Gastrocnemius medialis (tissue), 4 donors: ENCODE measurements at regions not wholly inside any gene's neighbourhood (a gene's known extent, or its start where the extent isn't known, plus 50 kb on each side); places are given as distances from the start of the nearest gene placed in this dataset.

Experiments used
- ATAC-seq, 2 donors: fragments of 150-250 bp; one replicate each; pipeline ENCODE4 v1.9.1; 2016
- DNase-seq, 2 donors: peaks; one replicate each; pipeline ENCODE4 v3.0.0-alpha.2; 2019
- H3K27ac ChIP-seq, 4 donors: fragments of 200-600 bp; sonication (generic); 1 replicate in 1 of 4; 2 replicates in 3 of 4; pipeline ENCODE4 v1.5.1; 2016 to 2018; ENCODE audit warnings: mild to moderate bottlenecking in 2 of 4, moderate library complexity in 1 of 4
- H3K27me3 ChIP-seq, 3 donors: fragments of 200-600 bp; sonication (generic) in 2 of 3; 1 replicate in 1 of 3; 2 replicates in 2 of 3; pipeline versions ENCODE4 v1.5.1 to v1.6.0; 2016 to 2019; ENCODE audit warnings: mild to moderate bottlenecking in 1 of 3, moderate library complexity in 1 of 3
- H3K36me3 ChIP-seq, 2 donors: fragments of 200-600 bp; sonication (generic) in 1 of 2; one replicate each; pipeline ENCODE4 v1.5.1; 2017 to 2018
- H3K4me1 ChIP-seq, 2 donors: fragments of 200-600 bp; sonication (generic) in 1 of 2; one replicate each; pipeline ENCODE4 v1.5.1; 2016 to 2017; ENCODE audit warnings: mild to moderate bottlenecking in 2 of 2
- H3K4me3 ChIP-seq, 4 donors: fragments of 200-600 bp; sonication (generic) in 3 of 4; 1 replicate in 1 of 4; 2 replicates in 3 of 4; pipeline ENCODE4 v1.5.1; 2016 to 2019; ENCODE audit warnings: mild to moderate bottlenecking in 2 of 4
- H3K9me3 ChIP-seq, 3 donors: fragments of 200-600 bp; sonication (generic) in 2 of 3; 1 replicate in 1 of 3; 2 replicates in 2 of 3; pipeline ENCODE4 v1.5.1; 2016 to 2019
- CTCF ChIP-seq, 5 experiments: fragments of 450-650 bp in 3 of 5; fragments of 200-600 bp in 2 of 5; sonication (generic) in 2 of 5; IDR thresholded peaks in 4 of 5; conservative IDR thresholded peaks in 1 of 5; 1 replicate in 4 of 5; 2 replicates in 1 of 5; pipeline ENCODE4 v1.5.1; 2016 to 2019; ENCODE audit warnings: antibody characterized with exemption in 5 of 5, mild to moderate bottlenecking in 3 of 5, moderate library complexity in 3 of 5
- POLR2A ChIP-seq, 2 donors: fragments of 450-650 bp; IDR thresholded peaks; one replicate each; pipeline ENCODE4 v1.6.1; 2017; ENCODE audit warnings: antibody characterized with exemption in 2 of 2, mild to moderate bottlenecking in 2 of 2, moderate library complexity in 2 of 2
- in situ Hi-C, 4 donors: fragments of 200-750 bp; cut with MboI; loops; one replicate each; pipeline versions ENCODE4 v1.15.0 to v1.8.0; 2017; ENCODE audit warnings: low sequenced_read_pairs in 4 of 4
- intact Hi-C: fragments of 100-400 bp; cut with DNase I; formaldehyde crosslinking; loops from one replicate; pipeline ENCODE4 v1.15.1; 2023; ENCODE audit warnings: low total_unique reads

GRCh38 chr18:38902796-38903195 is 1337.2 kb upstream of the CELF4 start:
- intact Hi-C loops (no loop called here), in situ Hi-C loops (no loop called here)
- H3K9me3 ChIP-seq: no peaks in the 10 kb centered on the region

GRCh38 chr18:38900445-38900844 is 1334.8 kb upstream of the CELF4 start:
- Histone ChIP-seq H3K36me3 (no peaks in the 10 kb centered on the region), H3K27me3 (no peaks in the 10 kb centered on the region), H3K27ac (no peak overlapping the region), H3K9me3 (no peaks in the 10 kb centered on the region), H3K4me1 (no peaks in the 10 kb centered on the region), H3K4me3 (no peak overlapping the region)
- no peak for DNase-seq
- TF ChIP-seq CTCF (IDR thresholded peaks at IDR 0.05 in 4 of 5, conservative IDR thresholded peaks at IDR 0.05 in 1 of 5) (no peak), POLR2A (IDR thresholded peaks at IDR 0.05) (no peak)
- no peak for ATAC-seq
- intact Hi-C loops: no loop called here
- in situ Hi-C loops: no loop called here

More at GRCh38 chr18:38902796-38903195, 1337.2 kb upstream of the CELF4 start:
- ATAC-seq: no peak
- no peaks in the 10 kb centered on the region for H3K36me3 ChIP-seq
- TF ChIP-seq CTCF (IDR thresholded peaks at IDR 0.05 in 4 of 5, conservative IDR thresholded peaks at IDR 0.05 in 1 of 5) (no peak), POLR2A (IDR thresholded peaks at IDR 0.05) (no peak)
- no peak for DNase-seq
- H3K27ac ChIP-seq: no peak overlapping the region
- no peak overlapping the region for H3K4me3 ChIP-seq
- no peaks in the 10 kb centered on the region for H3K27me3 ChIP-seq
- H3K4me1 ChIP-seq: no peaks in the 10 kb centered on the region

GRCh38 chr18:38900031-38900430 is 1334.4 kb upstream of the CELF4 start:
- in situ Hi-C loops: no loop called here
- no peak overlapping the region for H3K27ac ChIP-seq
- H3K36me3 ChIP-seq: no peaks in the 10 kb centered on the region
- intact Hi-C loops: no loop called here
- H3K4me3 ChIP-seq: no peak overlapping the region
- H3K9me3 ChIP-seq: no peaks in the 10 kb centered on the region
- no peaks in the 10 kb centered on the region for H3K4me1 ChIP-seq
- ATAC-seq (no peak), DNase-seq (no peak)
- TF ChIP-seq CTCF (IDR thresholded peaks at IDR 0.05 in 4 of 5, conservative IDR thresholded peaks at IDR 0.05 in 1 of 5): no peak
- TF ChIP-seq POLR2A (IDR thresholded peaks at IDR 0.05): no peak
- H3K27me3 ChIP-seq: no peaks in the 10 kb centered on the region

- ATAC-seq (no peak), DNase-seq (no peak)
- intact Hi-C loops (no loop called here), in situ Hi-C loops (no loop called here)
- TF ChIP-seq POLR2A (IDR thresholded peaks at IDR 0.05): no peak
- TF ChIP-seq CTCF (IDR thresholded peaks at IDR 0.05 in 4 of 5, conservative IDR thresholded peaks at IDR 0.05 in 1 of 5): no peak
- Histone ChIP-seq H3K36me3 (no peaks in the 10 kb centered on the region), H3K4me3 (no peak overlapping the region), H3K4me1 (no peaks in the 10 kb centered on the region), H3K9me3 (no peaks in the 10 kb centered on the region), H3K27ac (no peak overlapping the region), H3K27me3 (no peaks in the 10 kb centered on the region)
Measured at GRCh38 chr18:38899252-38899651, 1333.7 kb upstream of the CELF4 start.

- Histone ChIP-seq H3K36me3 (no peaks in the 10 kb centered on the region), H3K27ac (no peak overlapping the region), H3K4me1 (no peaks in the 10 kb centered on the region), H3K9me3 (no peaks in the 10 kb centered on the region), H3K27me3 (no peaks in the 10 kb centered on the region), H3K4me3 (no peak overlapping the region)
- intact Hi-C loops: no loop called here
- in situ Hi-C loops: no loop called here
- no peak for DNase-seq
- TF ChIP-seq CTCF (IDR thresholded peaks at IDR 0.05 in 4 of 5, conservative IDR thresholded peaks at IDR 0.05 in 1 of 5) (no peak), POLR2A (IDR thresholded peaks at IDR 0.05) (no peak)
- no peak for ATAC-seq
Measured at GRCh38 chr18:38898167-38898566, 1332.6 kb upstream of the CELF4 start.
